ENCODE measurements at regions not wholly inside any gene's neighbourhood (a gene's known extent, or its start where the extent isn't known, plus 50 kb on each side); places are given as distances from the start of the nearest gene placed in this dataset.

- TF ChIP-seq CTCF (IDR thresholded peaks at IDR 0.05; ENCODE audit: insufficient read depth, low read depth, low read length, missing control alignments), result no peak
- DNase-seq (ENCODE audit: low read depth), result no peak
- H3K4me3 ChIP-seq (ENCODE audit: low read depth, low read length), result no peak overlapping the region
These were observed 165.9 kb downstream of the IL15 start for GRCh38 chr4:141802333-141802732.

- no peak overlapping the region for H3K4me3 ChIP-seq (ENCODE audit: low read depth, low read length)
- no peak for TF ChIP-seq CTCF (IDR thresholded peaks at IDR 0.05; ENCODE audit: insufficient read depth, low read depth, low read length, missing control alignments)
- DNase-seq (ENCODE audit: low read depth), result no peak
These were observed 168.5 kb downstream of the IL15 start for GRCh38 chr4:141804836-141805235.

GRCh38 chr4:141807103-141807891 lies 170.9 kb downstream of the IL15 start:
- H3K4me3 ChIP-seq (ENCODE audit: low read depth, low read length), result no peak overlapping the region
- no peak for DNase-seq (ENCODE audit: low read depth)
- TF ChIP-seq CTCF (IDR thresholded peaks at IDR 0.05; ENCODE audit: insufficient read depth, low read depth, low read length, missing control alignments), result no peak

DNA sequence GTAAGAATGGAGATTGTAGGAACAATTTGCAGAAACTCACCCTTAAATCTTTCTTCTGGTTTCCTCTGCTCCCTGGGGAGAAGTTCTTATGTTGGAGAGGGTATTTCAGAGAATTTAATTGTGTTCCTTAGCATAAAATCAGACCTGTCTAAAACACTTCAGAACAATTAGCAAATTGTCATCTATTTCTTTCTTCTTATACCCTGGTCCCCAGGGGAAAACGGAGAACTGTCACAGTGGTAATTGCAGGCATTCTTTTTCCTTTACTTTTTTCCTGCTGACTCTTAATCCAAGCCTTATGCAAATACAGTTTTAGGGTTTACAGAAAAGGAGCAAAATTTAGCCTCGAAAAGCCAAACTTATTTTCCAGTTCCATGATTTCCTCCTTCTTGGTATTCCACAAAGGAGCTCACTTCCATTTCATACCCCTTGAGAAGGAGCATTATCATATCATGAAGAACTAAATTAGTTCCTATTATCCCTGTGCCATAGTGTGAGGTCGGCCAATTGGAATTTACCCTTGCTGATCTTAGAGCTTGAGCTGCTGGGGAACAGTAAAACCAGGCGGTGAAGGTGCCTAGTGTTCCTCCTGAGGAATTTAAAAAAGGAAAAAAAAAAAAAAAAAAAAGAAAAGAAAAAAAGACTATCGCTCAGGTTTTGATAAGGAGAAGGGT lies 173.8 kb downstream of the IL15 start:
- no peak overlapping the region for H3K4me3 ChIP-seq (ENCODE audit: low read depth, low read length)
- no peak for DNase-seq (ENCODE audit: low read depth)
- no peak for TF ChIP-seq CTCF (IDR thresholded peaks at IDR 0.05; ENCODE audit: insufficient read depth, low read depth, low read length, missing control alignments)

DNA sequence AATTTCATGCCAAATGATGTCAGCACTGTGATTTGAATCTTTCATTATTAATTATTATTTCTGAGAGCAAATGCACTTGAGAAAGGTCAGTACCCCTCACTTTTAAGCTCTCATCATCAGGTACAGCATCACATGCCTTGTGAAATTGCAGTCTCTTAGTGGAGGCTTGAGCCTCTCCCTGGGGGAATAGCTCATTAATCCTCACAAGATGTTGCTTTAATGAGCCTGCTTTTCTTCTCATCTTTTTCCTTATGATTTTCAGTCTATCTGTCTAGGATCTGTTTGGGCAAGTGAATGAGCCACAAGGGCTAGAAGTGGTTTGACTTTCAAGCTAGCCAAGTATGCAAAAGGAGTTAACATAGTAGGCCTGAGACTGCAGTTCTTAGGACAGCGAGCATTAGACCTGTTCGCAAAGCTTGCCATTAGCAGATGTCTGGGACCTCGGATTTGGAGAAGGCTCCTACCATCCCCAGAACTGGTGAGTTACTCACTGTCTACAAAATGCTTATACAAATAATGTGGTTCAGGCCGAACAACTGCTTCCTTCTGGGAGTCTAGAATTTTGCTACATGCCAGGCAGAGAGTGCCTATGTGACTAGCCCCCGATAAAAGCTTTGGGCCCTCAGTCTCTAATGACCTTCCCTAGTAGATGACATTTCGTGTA lies 174.5 kb downstream of the IL15 start:
- no peak for TF ChIP-seq CTCF (IDR thresholded peaks at IDR 0.05; ENCODE audit: insufficient read depth, low read depth, low read length, missing control alignments)
- no peak for DNase-seq (ENCODE audit: low read depth)
- no peak overlapping the region for H3K4me3 ChIP-seq (ENCODE audit: low read depth, low read length)

GRCh38 chr4:141812158-141812557 lies 175.8 kb downstream of the IL15 start:
- no peak for DNase-seq (ENCODE audit: low read depth)
- no peak for TF ChIP-seq CTCF (IDR thresholded peaks at IDR 0.05; ENCODE audit: insufficient read depth, low read depth, low read length, missing control alignments)
- H3K4me3 ChIP-seq (ENCODE audit: low read depth, low read length), result no peak overlapping the region
